HG03439 (cell line): ENCODE measurements at regions not wholly inside any gene's neighbourhood (a gene's known extent, or its start where the extent isn't known, plus 50 kb on each side); places are given as distances from the start of the nearest gene placed in this dataset.

Source experiments
- ATAC-seq: cut with Tn5 transposase; IDR thresholded peaks from one replicate; pipeline ENCODE4 v1.9.1; 2021; ENCODE audit warnings: mild to moderate bottlenecking, moderate library complexity; ENCODE audit not compliant: unreplicated experiment

GRCh38 chr15:81625896-81626295 lies 251.9 kb upstream of the TMC3 start:
- ATAC-seq, result no peak

- no peak for ATAC-seq
Observed at GRCh38 chr15:81619002-81619401, 245.0 kb upstream of the TMC3 start.

- ATAC-seq, result no peak
Observed at GRCh38 chr15:81612631-81613030, 238.6 kb upstream of the TMC3 start.

- ATAC-seq, result no peak
Observed at GRCh38 chr15:81611679-81612078, 237.7 kb upstream of the TMC3 start.

- ATAC-seq, result no peak
Observed at GRCh38 chr15:81608309-81608829, 234.4 kb upstream of the TMC3 start.

- ATAC-seq, result no peak
Observed at GRCh38 chr15:81604713-81605112, 230.7 kb upstream of the TMC3 start.

- no peak for ATAC-seq
Observed at GRCh38 chr15:81596159-81596865, 222.3 kb upstream of the TMC3 start.

- no peak for ATAC-seq
Observed at GRCh38 chr15:81595752-81596151, 221.7 kb upstream of the TMC3 start.

GRCh38 chr15:81589671-81590070 lies 215.7 kb upstream of the TMC3 start:
- ATAC-seq, result no peak

GRCh38 chr15:81575436-81576123 lies 201.6 kb upstream of the TMC3 start:
- ATAC-seq, result no peak

- ATAC-seq, result no peak
Observed at GRCh38 chr15:81573098-81573746, 199.2 kb upstream of the TMC3 start.

GRCh38 chr15:81572190-81572589 lies 198.2 kb upstream of the TMC3 start:
- no peak for ATAC-seq

- ATAC-seq, result no peak
Observed at GRCh38 chr15:81569286-81570080, 195.5 kb upstream of the TMC3 start.

- no peak for ATAC-seq
Observed at GRCh38 chr15:81567924-81568323, 193.9 kb upstream of the TMC3 start.

GRCh38 chr15:81562986-81563385 lies 189.0 kb upstream of the TMC3 start:
- ATAC-seq, result no peak

- ATAC-seq, result no peak
Observed at GRCh38 chr15:81560405-81560804, 186.4 kb upstream of the TMC3 start.

- no peak for ATAC-seq
Observed at GRCh38 chr15:81558056-81558455, 184.0 kb upstream of the TMC3 start.

- ATAC-seq, result no peak
Observed at GRCh38 chr15:81555346-81555745, 181.3 kb upstream of the TMC3 start.

- no peak for ATAC-seq
Observed at GRCh38 chr15:81548365-81549130, 174.5 kb upstream of the TMC3 start.

- no peak for ATAC-seq
Observed at GRCh38 chr15:81547521-81548132, 173.6 kb upstream of the TMC3 start.
